Glomerular visceral epithelial cell (primary cell): ENCODE measurements at regions not wholly inside any gene's neighbourhood (a gene's known extent, or its start where the extent isn't known, plus 50 kb on each side); places are given as distances from the start of the nearest gene placed in this dataset.

Experiments used
- DNase-seq: peaks from one replicate; pipeline ENCODE4 v3.0.0-alpha.2; 2016; ENCODE audit errors: extremely low spot score

- no peak for DNase-seq
Observed at GRCh38 chr9:105861972-105862371, 167.6 kb downstream of the TMEM38B start.

- no peak for DNase-seq
Observed at GRCh38 chr9:105864248-105864898, 170.0 kb downstream of the TMEM38B start.

GRCh38 chr9:105865285-105865684 is 170.9 kb downstream of the TMEM38B start:
- DNase-seq = no peak

- no peak for DNase-seq
Observed at GRCh38 chr9:105871540-105871939, 177.2 kb downstream of the TMEM38B start.

- DNase-seq = no peak
Observed at GRCh38 chr9:105873801-105874200, 179.5 kb downstream of the TMEM38B start.

- DNase-seq = no peak
Observed at GRCh38 chr9:105877721-105878120, 183.4 kb downstream of the TMEM38B start.

GRCh38 chr9:105879181-105879580 is 184.8 kb downstream of the TMEM38B start:
- DNase-seq = no peak

GRCh38 chr9:105880517-105880916 is 186.2 kb downstream of the TMEM38B start:
- no peak for DNase-seq

GRCh38 chr9:105881021-105881420 is 186.7 kb downstream of the TMEM38B start:
- DNase-seq = no peak

- peak; percentile 53 for DNase-seq
Observed at GRCh38 chr9:105881654-105882349, 187.5 kb downstream of the TMEM38B start.

- no peak for DNase-seq
Observed at GRCh38 chr9:105883847-105884246, 189.5 kb downstream of the TMEM38B start.

- DNase-seq = no peak
Observed at GRCh38 chr9:105884416-105884815, 190.1 kb downstream of the TMEM38B start.

GRCh38 chr9:105886136-105886535 is 191.8 kb downstream of the TMEM38B start:
- DNase-seq = no peak

- DNase-seq = no peak
Observed at GRCh38 chr9:105887679-105888078, 193.3 kb downstream of the TMEM38B start.

- no peak for DNase-seq
Observed at GRCh38 chr9:105890046-105890822, 195.9 kb downstream of the TMEM38B start.

GRCh38 chr9:105900123-105900522 is 205.8 kb downstream of the TMEM38B start:
- no peak for DNase-seq

- peak; percentile 20 for DNase-seq
Observed at GRCh38 chr9:105901514-105902109, 207.3 kb downstream of the TMEM38B start.

- DNase-seq = no peak
Observed at GRCh38 chr9:105908069-105908468, 213.7 kb downstream of the TMEM38B start.

GRCh38 chr9:105911104-105911911 is 217.0 kb downstream of the TMEM38B start:
- peak; percentile 26 for DNase-seq

- no peak for DNase-seq
Observed at GRCh38 chr9:105912157-105912862, 218.0 kb downstream of the TMEM38B start.
